Calu3 (cell line): ENCODE measurements at regions not wholly inside any gene's neighbourhood (a gene's known extent, or its start where the extent isn't known, plus 50 kb on each side); places are given as distances from the start of the nearest gene placed in this dataset.
"Not testable (repeated sequence)": the region's sequence is repeated elsewhere in the genome, so short reads cannot be mapped to it uniquely, and the experiment has no call there.

ENCODE experiments used
- BruUV-seq: library from RNA; stranded (reverse); fragments of 400-500 nt; replicated peaks from 2 replicates; lab custom pipeline; 2021; lab: Mats Ljungman, UMichigan
- CTCF ChIA-PET: fragments of 300-600 bp; sonication (Branson Sonifier 250); formaldehyde crosslinking; loops from one replicate; lab custom pipeline; 2022; ENCODE audit warnings: antibody characterized with exemption; lab: Charles Lee
- DNase-seq: peaks from one replicate; pipeline ENCODE4 v3.0.0; 2022
- H3K27ac Mint-ChIP-seq: one replicate; pipeline ENCODE4 v1.8.0; 2022; ENCODE audit warnings: mixed read lengths; ENCODE audit not compliant: unreplicated experiment
- H3K27me3 Mint-ChIP-seq: one replicate; pipeline ENCODE4 v1.8.0; 2022; ENCODE audit warnings: mixed read lengths; ENCODE audit not compliant: unreplicated experiment
- H3K36me3 Mint-ChIP-seq: one replicate; pipeline ENCODE4 v1.8.0; 2022; ENCODE audit warnings: mild to moderate bottlenecking, moderate library complexity, mixed read lengths; ENCODE audit not compliant: insufficient read depth, unreplicated experiment
- H3K4me1 Mint-ChIP-seq: one replicate; pipeline ENCODE4 v1.8.0; 2022; ENCODE audit warnings: mild to moderate bottlenecking, low read depth, mixed read lengths; ENCODE audit not compliant: unreplicated experiment
- H3K4me3 Mint-ChIP-seq: one replicate; pipeline ENCODE4 v1.8.0; 2022; ENCODE audit warnings: mild to moderate bottlenecking, low read depth, moderate library complexity, mixed read lengths; ENCODE audit not compliant: unreplicated experiment
- H3K9me3 Mint-ChIP-seq: one replicate; pipeline ENCODE4 v1.8.0; 2022; ENCODE audit warnings: low read depth, mixed read lengths; ENCODE audit not compliant: unreplicated experiment
- CTCF ChIP-seq: fragments of 200-600 bp; IDR thresholded peaks from one replicate; pipeline ENCODE4 v1.8.0; 2022; ENCODE audit warnings: antibody characterized with exemption; ENCODE audit not compliant: unreplicated experiment
- intact Hi-C: fragments of 100-400 bp; cut with micrococcal nuclease; formaldehyde crosslinking; loops from one replicate; pipeline ENCODE4 v1.10.0; 2022; ENCODE audit not compliant: unreplicated experiment

- Mint-ChIP-seq H3K27me3 (peaks cover 14% of the 10 kb centered on the region), H3K36me3 (no peaks in the 10 kb centered on the region), H3K4me3 (no peak overlapping the region), H3K4me1 (no peaks in the 10 kb centered on the region), H3K27ac (no peak overlapping the region), H3K9me3 (no peaks in the 10 kb centered on the region)
- no peak for DNase-seq
- CTCF ChIA-PET, result no interaction called here
- intact Hi-C loops, result no loop called here
- no peak for TF ChIP-seq CTCF
- BruUV-seq, result no TSS peak
These were observed 84.5 kb upstream of the MANSC4 start for GRCh38 chr12:27864521-27864920.

- CTCF ChIA-PET, result no interaction called here
- intact Hi-C loops, result no loop called here
- no TSS peak for BruUV-seq
These were observed 83.8 kb upstream of the MANSC4 start for GRCh38 chr12:27863839-27864238.

GRCh38 chr12:27861428-27862167 is 81.6 kb upstream of the MANSC4 start:
- H3K27ac Mint-ChIP-seq, result no peak overlapping the region
- no TSS peak for BruUV-seq
- CTCF ChIA-PET, result no interaction called here
- intact Hi-C loops, result no loop called here
- H3K4me1 Mint-ChIP-seq, result no peaks in the 10 kb centered on the region
- no peak for DNase-seq
- H3K36me3 Mint-ChIP-seq, result no peaks in the 10 kb centered on the region
- H3K4me3 Mint-ChIP-seq, result no peak overlapping the region
- peaks cover 36% of the 10 kb centered on the region for H3K27me3 Mint-ChIP-seq
- TF ChIP-seq CTCF, result no peak
- H3K9me3 Mint-ChIP-seq, result no peaks in the 10 kb centered on the region

More at GRCh38 chr12:27863839-27864238, 83.8 kb upstream of the MANSC4 start:
- no peaks in the 10 kb centered on the region for H3K4me1 Mint-ChIP-seq
- no peaks in the 10 kb centered on the region for H3K9me3 Mint-ChIP-seq
- no peaks in the 10 kb centered on the region for H3K36me3 Mint-ChIP-seq
- no peak overlapping the region for H3K27ac Mint-ChIP-seq
- peaks cover 21% of the 10 kb centered on the region for H3K27me3 Mint-ChIP-seq
- no peak overlapping the region for H3K4me3 Mint-ChIP-seq
- DNase-seq, result no peak
- no peak for TF ChIP-seq CTCF

DNA sequence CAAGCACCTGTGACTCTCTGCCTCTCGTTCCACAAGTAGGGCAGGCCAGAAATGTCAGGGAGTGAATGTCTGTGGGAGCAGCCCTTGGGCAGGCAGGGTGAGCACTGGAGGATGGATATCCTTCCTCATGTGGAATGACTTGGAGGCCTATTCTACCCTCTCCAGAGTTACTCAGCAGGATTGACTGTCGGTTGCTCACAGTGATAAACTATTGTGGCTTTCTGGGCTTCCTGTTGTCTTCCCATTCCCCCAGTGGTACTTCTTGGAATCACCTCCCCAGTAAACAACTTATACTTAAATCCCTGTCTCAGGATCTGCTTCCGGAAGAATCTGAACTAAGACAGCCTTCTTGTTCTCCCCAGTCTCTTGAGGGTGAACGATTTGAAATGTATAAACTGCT is 79.6 kb upstream of the MANSC4 start:
- DNase-seq, result no peak
- Mint-ChIP-seq H3K4me1 (no peaks in the 10 kb centered on the region), H3K9me3 (no peaks in the 10 kb centered on the region), H3K27ac (no peak overlapping the region), H3K27me3 (peaks cover 43% of the 10 kb centered on the region), H3K36me3 (no peaks in the 10 kb centered on the region), H3K4me3 (no peak overlapping the region)
- TF ChIP-seq CTCF, result no peak
- intact Hi-C loops, result no loop called here
- no TSS peak for BruUV-seq
- CTCF ChIA-PET, result no interaction called here

DNA sequence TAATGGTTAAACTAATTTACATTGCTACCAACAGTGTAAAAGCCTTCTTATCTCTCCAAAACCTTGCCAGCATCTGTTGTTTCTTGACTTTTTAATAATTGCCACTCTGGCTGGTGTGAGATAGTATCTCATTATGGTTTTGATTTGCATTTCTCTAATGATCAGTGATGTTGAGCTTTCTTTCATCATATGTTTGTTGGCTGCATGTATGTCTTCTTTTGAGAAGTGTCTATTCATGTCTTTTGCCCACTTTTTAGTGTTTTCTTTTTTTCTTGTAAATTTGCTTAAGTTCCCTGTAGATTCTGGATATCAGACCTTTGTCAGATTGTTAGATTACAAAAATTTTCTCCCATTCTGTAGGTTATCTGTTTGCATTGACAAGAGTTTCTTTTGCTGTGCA is 77.0 kb upstream of the MANSC4 start:
- H3K27ac Mint-ChIP-seq, intact Hi-C loops, H3K9me3 Mint-ChIP-seq, H3K4me3 Mint-ChIP-seq, DNase-seq, CTCF ChIA-PET, BruUV-seq, H3K4me1 Mint-ChIP-seq, H3K36me3 Mint-ChIP-seq: not testable (repeated sequence)
- H3K27me3 Mint-ChIP-seq, result peaks cover 43% of the 10 kb centered on the region
